ENCODE measurements at regions not wholly inside any gene's neighbourhood (a gene's known extent, or its start where the extent isn't known, plus 50 kb on each side); places are given as distances from the start of the nearest gene placed in this dataset.
"Not testable (repeated sequence)": the region's sequence is repeated elsewhere in the genome, so short reads cannot be mapped to it uniquely, and the experiment has no call there.

- DNase-seq (ENCODE audit: low read depth): peak; percentile 90
Observed at GRCh38 chr4:74505355-74505978, 60.5 kb downstream of the AREG start.

- not testable (repeated sequence) for DNase-seq (ENCODE audit: low read depth)
Observed at GRCh38 chr4:74509363-74509762, 64.4 kb downstream of the AREG start.

- DNase-seq (ENCODE audit: low read depth): peak; percentile 38
Observed at GRCh38 chr4:74516303-74516702, 71.4 kb downstream of the AREG start.

- DNase-seq (ENCODE audit: low read depth): no peak
Observed at GRCh38 chr4:74517996-74518395, 73.1 kb downstream of the AREG start.

GRCh38 chr4:74522251-74522991 is 77.5 kb downstream of the AREG start:
- peak; percentile 82 for DNase-seq (ENCODE audit: low read depth)

GRCh38 chr4:74523096-74523495 is 78.2 kb downstream of the AREG start:
- no peak for DNase-seq (ENCODE audit: low read depth)

GRCh38 chr4:74524985-74525384 is 80.0 kb downstream of the AREG start:
- DNase-seq (ENCODE audit: low read depth): no peak

GRCh38 chr4:74527049-74527448 is 82.1 kb downstream of the AREG start:
- no peak for DNase-seq (ENCODE audit: low read depth)

GRCh38 chr4:74528178-74528577 is 83.2 kb downstream of the AREG start:
- no peak for DNase-seq (ENCODE audit: low read depth)

GRCh38 chr4:74529284-74530041 is 84.5 kb downstream of the AREG start:
- no peak for DNase-seq (ENCODE audit: low read depth)

GRCh38 chr4:74531963-74532794 is 87.2 kb downstream of the AREG start:
- DNase-seq (ENCODE audit: low read depth): peak; percentile 92

GRCh38 chr4:74534121-74534520 is 89.2 kb downstream of the AREG start:
- DNase-seq (ENCODE audit: low read depth): no peak

GRCh38 chr4:74534936-74535335 is 90.0 kb downstream of the AREG start:
- no peak for DNase-seq (ENCODE audit: low read depth)

GRCh38 chr4:74535512-74535911 is 90.6 kb downstream of the AREG start:
- DNase-seq (ENCODE audit: low read depth): no peak

GRCh38 chr4:74536557-74536956 is 91.6 kb downstream of the AREG start:
- peak; percentile 46 for DNase-seq (ENCODE audit: low read depth)

GRCh38 chr4:74537459-74537858 is 92.5 kb downstream of the AREG start:
- DNase-seq (ENCODE audit: low read depth): peak; percentile 36

GRCh38 chr4:74539044-74539790 is 94.3 kb downstream of the AREG start:
- DNase-seq (ENCODE audit: low read depth): peak; percentile 64

GRCh38 chr4:74540193-74540592 is 95.3 kb downstream of the AREG start:
- DNase-seq (ENCODE audit: low read depth): peak; percentile 65

GRCh38 chr4:74541667-74542066 is 96.7 kb downstream of the AREG start:
- DNase-seq (ENCODE audit: low read depth): no peak

GRCh38 chr4:74543231-74543781 is 98.4 kb downstream of the AREG start:
- no peak for DNase-seq (ENCODE audit: low read depth)

GRCh38 chr4:74543983-74544382 is 99.0 kb downstream of the AREG start:
- DNase-seq (ENCODE audit: low read depth): peak; percentile 84

All from iris pigment epithelial cell (primary cell).